Esophagus squamous epithelium (tissue), 5 donors: ENCODE measurements at regions not wholly inside any gene's neighbourhood (a gene's known extent, or its start where the extent isn't known, plus 50 kb on each side); places are given as distances from the start of the nearest gene placed in this dataset.

Experiments used
- DNase-seq: peaks from one replicate; lab custom pipeline; 2025; lab: John Stamatoyannopoulos, UW
- H3K27ac ChIP-seq, 4 donors: fragments of 200-600 bp; sonication (generic); one replicate each; pipeline ENCODE4 v1.5.1; 2016 to 2019; ENCODE audit warnings: mild to moderate bottlenecking in 1 of 4
- H3K27me3 ChIP-seq, 4 donors: fragments of 200-600 bp; sonication (generic); 1 replicate in 3 of 4; 2 replicates in 1 of 4; pipeline versions ENCODE4 v1.5.1 to v1.6.0; 2017 to 2021; ENCODE audit warnings: antibody characterized with exemption in 1 of 4
- H3K36me3 ChIP-seq, 3 donors: fragments of 200-600 bp; sonication (generic); one replicate each; pipeline ENCODE4 v1.5.1; 2016 to 2019
- H3K4me1 ChIP-seq, 3 donors: fragments of 200-600 bp; sonication (generic); one replicate each; pipeline ENCODE4 v1.5.1; 2017 to 2019
- H3K4me3 ChIP-seq, 4 donors: fragments of 200-600 bp; sonication (generic); 1 replicate in 3 of 4; 2 replicates in 1 of 4; pipeline ENCODE4 v1.5.1; 2016 to 2019; ENCODE audit warnings: mild to moderate bottlenecking in 2 of 4, moderate library complexity in 1 of 4
- H3K9me3 ChIP-seq, 3 donors: fragments of 200-600 bp; sonication (generic); one replicate each; pipeline ENCODE4 v1.5.1; 2016 to 2019
- POLR2A ChIP-seq, 4 donors: fragments of 450-650 bp; IDR thresholded peaks; one replicate each; pipeline ENCODE4 v1.6.1; 2017; ENCODE audit warnings: antibody characterized with exemption in 4 of 4, mild to moderate bottlenecking in 4 of 4, moderate library complexity in 3 of 4
- WGBS, 2 donors: methylation state at CpG; one replicate each; pipeline ENCODE4 v1.1.5; 2018; 5-methylcytosine and 5-hydroxymethylcytosine counted together
- intact Hi-C: fragments of 100-400 bp; cut with DNase I; formaldehyde crosslinking; loops from one replicate; pipeline ENCODE4 v1.15.0; 2022
- TF ChIP-seq, protein P1 (sequence below), 6 experiments: fragments of 450-650 bp in 4 of 6; fragments of 200-600 bp in 2 of 6; sonication (generic) in 2 of 6; IDR thresholded peaks; one replicate each; pipeline ENCODE4 v1.5.1; 2016 to 2019; ENCODE audit warnings: antibody characterized with exemption in 6 of 6, mild to moderate bottlenecking in 4 of 6, moderate library complexity in 4 of 6
- donor health status: DM: yes; HTN: yes; CAD: no.

GRCh38 chr6:144710207-144710606 is 425.1 kb downstream of the UTRN start:
- H3K27me3 ChIP-seq, result no peaks in the 10 kb centered on the region
- H3K27ac ChIP-seq, result no peak overlapping the region
- WGBS, 2 donors, result 48 to 73% methylated on average over 3 of the region's 3 CpGs
- DNase-seq, result no peak
- peaks cover 0 to 30% (median 8%) of the 10 kb centered on the region in 3 donors for H3K4me1 ChIP-seq
- H3K4me3 ChIP-seq, result no peak overlapping the region
- intact Hi-C loops, result no loop called here
- no peak for TF ChIP-seq POLR2A (IDR thresholded peaks at IDR 0.05)
- TF ChIP-seq, protein P1, sequence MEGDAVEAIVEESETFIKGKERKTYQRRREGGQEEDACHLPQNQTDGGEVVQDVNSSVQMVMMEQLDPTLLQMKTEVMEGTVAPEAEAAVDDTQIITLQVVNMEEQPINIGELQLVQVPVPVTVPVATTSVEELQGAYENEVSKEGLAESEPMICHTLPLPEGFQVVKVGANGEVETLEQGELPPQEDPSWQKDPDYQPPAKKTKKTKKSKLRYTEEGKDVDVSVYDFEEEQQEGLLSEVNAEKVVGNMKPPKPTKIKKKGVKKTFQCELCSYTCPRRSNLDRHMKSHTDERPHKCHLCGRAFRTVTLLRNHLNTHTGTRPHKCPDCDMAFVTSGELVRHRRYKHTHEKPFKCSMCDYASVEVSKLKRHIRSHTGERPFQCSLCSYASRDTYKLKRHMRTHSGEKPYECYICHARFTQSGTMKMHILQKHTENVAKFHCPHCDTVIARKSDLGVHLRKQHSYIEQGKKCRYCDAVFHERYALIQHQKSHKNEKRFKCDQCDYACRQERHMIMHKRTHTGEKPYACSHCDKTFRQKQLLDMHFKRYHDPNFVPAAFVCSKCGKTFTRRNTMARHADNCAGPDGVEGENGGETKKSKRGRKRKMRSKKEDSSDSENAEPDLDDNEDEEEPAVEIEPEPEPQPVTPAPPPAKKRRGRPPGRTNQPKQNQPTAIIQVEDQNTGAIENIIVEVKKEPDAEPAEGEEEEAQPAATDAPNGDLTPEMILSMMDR (IDR thresholded peaks at IDR 0.05), result no peak
- H3K9me3 ChIP-seq, result no peaks in the 10 kb centered on the region
- peaks cover 0 to 16% (median 0%) of the 10 kb centered on the region in 3 donors for H3K36me3 ChIP-seq

DNA sequence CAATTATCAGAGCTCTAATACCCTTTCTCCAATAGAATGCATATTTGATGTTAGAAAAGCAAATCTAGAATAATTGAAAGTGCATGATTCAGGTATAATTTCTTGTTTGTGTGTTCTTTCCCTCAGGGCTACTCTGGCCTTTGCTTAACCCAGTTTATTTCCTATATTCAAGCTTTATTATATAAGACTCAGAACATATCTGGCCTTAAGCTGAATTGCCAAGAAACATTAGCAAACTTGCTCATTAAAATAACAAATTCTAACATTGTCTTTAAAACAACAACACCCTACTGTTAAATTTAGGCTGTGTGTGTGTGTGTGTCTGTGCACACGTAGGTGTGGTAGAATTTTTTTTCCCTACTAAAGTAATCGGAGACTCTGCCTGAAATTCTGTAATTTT is 426.5 kb downstream of the UTRN start:
- Histone ChIP-seq H3K9me3 (no peaks in the 10 kb centered on the region), H3K4me3 (no peak overlapping the region), H3K36me3 (peaks cover 0 to 11% (median 0%) of the 10 kb centered on the region in 3 donors), H3K4me1 (peaks cover 0 to 30% (median 8%) of the 10 kb centered on the region in 3 donors), H3K27ac (no peak overlapping the region), H3K27me3 (no peaks in the 10 kb centered on the region)
- no peak for DNase-seq
- WGBS, 2 donors, result 46 to 73% methylated on average over 2 of the region's 2 CpGs
- intact Hi-C loops, result no loop called here
- TF ChIP-seq POLR2A (IDR thresholded peaks at IDR 0.05), result no peak
- TF ChIP-seq, protein P1 (IDR thresholded peaks at IDR 0.05), result no peak

- Histone ChIP-seq H3K27me3 (no peaks in the 10 kb centered on the region), H3K36me3 (peaks cover 0 to 11% (median 0%) of the 10 kb centered on the region in 3 donors), H3K27ac (no peak overlapping the region), H3K4me1 (peaks cover 0 to 30% (median 8%) of the 10 kb centered on the region in 3 donors), H3K4me3 (no peak overlapping the region), H3K9me3 (no peaks in the 10 kb centered on the region)
- intact Hi-C loops, result no loop called here
- WGBS, 2 donors, result 33 to 40% methylated on average over 1 of the region's 1 CpG
- TF ChIP-seq, protein P1 (IDR thresholded peaks at IDR 0.05), result no peak
- TF ChIP-seq POLR2A (IDR thresholded peaks at IDR 0.05), result no peak
- no peak for DNase-seq
Observed at GRCh38 chr6:144712541-144712940, 427.4 kb downstream of the UTRN start.

DNA sequence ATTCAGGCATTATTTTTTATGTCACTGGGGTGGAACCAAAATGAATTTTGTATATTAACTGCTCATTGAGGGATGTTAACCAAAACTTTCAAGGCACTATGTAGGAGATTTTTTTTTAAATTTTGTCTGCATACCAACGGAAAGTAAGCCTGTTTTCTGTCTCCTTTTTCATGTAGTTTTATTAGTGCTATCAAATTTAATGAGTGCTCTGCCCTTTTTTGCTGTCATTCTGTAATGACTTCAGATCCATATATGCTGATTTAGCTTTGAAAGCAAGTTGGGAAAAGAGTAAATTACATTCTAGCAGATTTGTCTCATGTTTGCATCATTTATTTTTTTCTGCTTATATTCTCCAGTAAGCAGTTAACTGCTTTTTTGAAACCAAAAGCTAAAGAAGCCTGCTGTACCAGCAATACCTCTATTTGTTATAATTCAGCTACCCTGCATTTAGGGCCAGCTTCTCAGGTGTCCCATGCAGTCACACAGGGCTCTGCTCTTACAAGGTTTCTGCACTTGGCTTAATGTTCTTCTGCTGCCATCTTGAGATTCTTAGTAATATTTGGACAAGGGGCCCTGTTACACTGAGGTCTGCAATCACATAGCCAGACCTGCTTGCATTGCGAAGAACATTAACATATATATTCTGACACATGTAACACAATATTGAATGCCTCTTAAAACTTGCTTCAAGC is 429.0 kb downstream of the UTRN start:
- DNase-seq, result no peak
- TF ChIP-seq POLR2A (IDR thresholded peaks at IDR 0.05), result no peak
- TF ChIP-seq, protein P1 (IDR thresholded peaks at IDR 0.05), result no peak
- Histone ChIP-seq H3K4me3 (no peak overlapping the region), H3K27me3 (no peaks in the 10 kb centered on the region), H3K9me3 (no peaks in the 10 kb centered on the region), H3K27ac (no peak overlapping the region), H3K4me1 (peaks cover 0 to 30% (median 8%) of the 10 kb centered on the region in 3 donors), H3K36me3 (no peaks in the 10 kb centered on the region)
- 89 to 98% methylated on average over 2 of the region's 2 CpGs for WGBS, 2 donors
- intact Hi-C loops, result no loop called here

DNA sequence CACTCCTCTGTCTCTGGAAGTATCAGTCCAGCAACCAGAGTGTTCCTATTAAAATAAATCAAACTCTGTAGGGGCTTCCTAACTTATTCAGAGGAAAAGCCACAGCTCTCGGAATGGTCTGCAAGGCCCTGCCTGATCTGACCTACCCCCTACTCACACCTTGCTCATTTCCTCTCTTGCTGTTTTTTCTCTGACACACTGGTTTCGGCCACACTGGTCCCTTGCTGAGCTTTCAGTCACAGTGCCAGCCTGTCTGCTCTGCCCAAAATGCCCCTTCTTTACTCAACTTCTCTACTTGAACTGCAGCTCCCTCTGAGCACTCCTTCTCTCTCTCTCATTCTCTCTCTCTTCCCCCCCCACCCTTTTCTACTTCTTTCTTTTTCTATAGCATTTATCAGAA is 430.2 kb downstream of the UTRN start:
- intact Hi-C loops, result no loop called here
- Histone ChIP-seq H3K36me3 (peaks cover 0 to 4% (median 0%) of the 10 kb centered on the region in 3 donors), H3K4me1 (peaks cover 0 to 26% (median 8%) of the 10 kb centered on the region in 3 donors), H3K27me3 (no peaks in the 10 kb centered on the region), H3K9me3 (no peaks in the 10 kb centered on the region), H3K4me3 (no peak overlapping the region), H3K27ac (no peak overlapping the region)
- 80 to 88% methylated on average over 2 of the region's 2 CpGs for WGBS, 2 donors
- DNase-seq, result no peak
- TF ChIP-seq POLR2A (IDR thresholded peaks at IDR 0.05), result no peak
- TF ChIP-seq, protein P1 (IDR thresholded peaks at IDR 0.05), result no peak
